Prostate gland (tissue), 2 donors: ENCODE measurements at regions not wholly inside any gene's neighbourhood (a gene's known extent, or its start where the extent isn't known, plus 50 kb on each side); places are given as distances from the start of the nearest gene placed in this dataset.

ENCODE experiments used
- CTCF ChIP-seq, 4 experiments: fragments of 200-600 bp in 2 of 4; fragments of 450-650 bp in 2 of 4; sonication (generic) in 2 of 4; IDR thresholded peaks; 1 replicate in 3 of 4; 2 replicates in 1 of 4; pipeline ENCODE4 v1.5.1; 2016 to 2019; ENCODE audit warnings: antibody characterized with exemption in 4 of 4, mild to moderate bottlenecking in 2 of 4, moderate library complexity in 2 of 4
- POLR2A ChIP-seq: fragments of 450-650 bp; IDR thresholded peaks from one replicate; pipeline ENCODE4 v1.6.1; 2016; ENCODE audit warnings: antibody characterized with exemption, mild to moderate bottlenecking

GRCh38 chr14:95034788-95035187, 122.5 kb downstream of the DICER1 start:
- TF ChIP-seq CTCF (IDR thresholded peaks at IDR 0.05) (no peak), POLR2A (no peak)
